ENCODE measurements at regions not wholly inside any gene's neighbourhood (a gene's known extent, or its start where the extent isn't known, plus 50 kb on each side); places are given as distances from the start of the nearest gene placed in this dataset.

GRCh38 chr7:128145191-128145590 lies 95.9 kb upstream of the LEP start:
- no peak for DNase-seq

- no peak for DNase-seq
Measured at GRCh38 chr7:128146052-128146451, 95.0 kb upstream of the LEP start.

- no peak for DNase-seq
Measured at GRCh38 chr7:128148676-128149075, 92.4 kb upstream of the LEP start.

- DNase-seq = no peak
Measured at GRCh38 chr7:128150223-128150865, 90.7 kb upstream of the LEP start.

GRCh38 chr7:128151635-128152034 lies 89.4 kb upstream of the LEP start:
- no peak for DNase-seq

GRCh38 chr7:128152721-128153120 lies 88.4 kb upstream of the LEP start:
- no peak for DNase-seq

- DNase-seq = no peak
Measured at GRCh38 chr7:128153436-128153835, 87.6 kb upstream of the LEP start.

GRCh38 chr7:128154504-128154903 lies 86.6 kb upstream of the LEP start:
- DNase-seq = no peak

GRCh38 chr7:128155100-128155740 lies 85.9 kb upstream of the LEP start:
- peak in 1 of 58 donors; percentile 12 for DNase-seq

- peak in 2 of 58 donors; percentile 28 to 39 for DNase-seq
Measured at GRCh38 chr7:128157906-128158305, 83.2 kb upstream of the LEP start.

- no peak for DNase-seq
Measured at GRCh38 chr7:128158370-128158769, 82.7 kb upstream of the LEP start.

- no peak for DNase-seq
Measured at GRCh38 chr7:128160296-128160695, 80.8 kb upstream of the LEP start.

GRCh38 chr7:128161466-128162125 lies 79.5 kb upstream of the LEP start:
- DNase-seq = no peak

DNA sequence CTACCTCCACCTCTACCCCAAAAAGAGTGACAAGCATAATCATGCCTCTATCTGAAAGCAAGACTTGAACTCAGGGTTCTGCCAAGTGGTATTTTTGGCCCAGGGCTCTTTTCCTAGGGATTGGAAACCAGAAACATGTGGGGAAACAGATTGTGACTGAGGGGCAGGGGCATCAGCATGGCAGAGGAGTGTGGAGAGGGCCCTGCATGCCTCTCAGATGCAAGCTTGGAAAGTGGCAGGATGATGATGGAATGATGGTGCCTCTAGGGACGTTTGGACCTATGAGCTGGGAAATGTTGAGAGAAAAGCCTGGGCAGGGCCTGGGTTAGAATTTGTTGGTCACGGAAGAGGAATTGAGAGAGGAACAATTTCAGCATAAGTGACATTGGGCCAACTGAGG lies 78.4 kb upstream of the LEP start:
- no peak for DNase-seq

GRCh38 chr7:128163473-128163872 lies 77.6 kb upstream of the LEP start:
- DNase-seq = no peak

DNA sequence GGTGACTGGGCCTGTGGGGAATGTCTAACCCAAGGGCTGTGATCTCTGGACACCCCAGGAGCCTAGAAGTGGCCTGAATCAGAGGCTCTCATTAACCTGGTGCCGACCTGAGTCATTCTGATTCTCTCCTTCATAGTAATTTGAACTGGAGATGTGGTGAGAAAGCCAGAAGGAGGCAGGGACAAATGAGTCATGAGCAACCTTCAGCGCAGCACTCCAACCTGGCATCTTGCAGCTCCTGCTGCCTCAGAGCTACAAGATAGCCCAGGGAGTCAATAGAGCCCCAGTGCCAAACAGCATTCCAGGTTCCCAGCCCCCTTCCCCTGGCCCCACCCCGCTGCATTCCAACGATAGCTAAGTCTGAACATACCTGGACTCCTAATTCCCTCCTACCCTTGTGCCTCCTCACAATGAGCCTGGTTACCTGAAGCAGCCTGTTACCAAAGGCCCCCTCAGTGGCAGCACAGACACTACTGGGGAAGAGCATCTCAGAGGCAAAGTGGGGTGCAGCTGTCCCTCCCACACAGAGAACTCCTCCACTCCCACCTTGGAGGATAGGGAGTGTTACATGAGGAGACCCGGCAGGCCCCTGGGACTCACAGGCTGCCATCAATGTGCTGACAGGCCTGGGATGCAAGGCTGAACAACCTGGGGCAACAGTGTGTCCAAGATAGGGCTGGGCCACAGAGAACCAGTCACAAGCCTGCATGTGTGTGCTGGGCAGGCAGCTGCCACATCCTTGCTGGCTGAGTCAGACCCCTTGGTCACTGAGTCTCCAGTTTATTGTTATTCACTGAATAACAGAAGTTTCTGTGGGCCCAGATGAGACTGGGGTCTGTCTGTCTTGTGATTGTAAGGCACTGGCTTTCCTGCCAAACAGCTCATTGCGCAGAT lies 76.8 kb upstream of the LEP start:
- peak in 3 of 58 donors; percentile 17 to 34 (median 19) for DNase-seq

DNA sequence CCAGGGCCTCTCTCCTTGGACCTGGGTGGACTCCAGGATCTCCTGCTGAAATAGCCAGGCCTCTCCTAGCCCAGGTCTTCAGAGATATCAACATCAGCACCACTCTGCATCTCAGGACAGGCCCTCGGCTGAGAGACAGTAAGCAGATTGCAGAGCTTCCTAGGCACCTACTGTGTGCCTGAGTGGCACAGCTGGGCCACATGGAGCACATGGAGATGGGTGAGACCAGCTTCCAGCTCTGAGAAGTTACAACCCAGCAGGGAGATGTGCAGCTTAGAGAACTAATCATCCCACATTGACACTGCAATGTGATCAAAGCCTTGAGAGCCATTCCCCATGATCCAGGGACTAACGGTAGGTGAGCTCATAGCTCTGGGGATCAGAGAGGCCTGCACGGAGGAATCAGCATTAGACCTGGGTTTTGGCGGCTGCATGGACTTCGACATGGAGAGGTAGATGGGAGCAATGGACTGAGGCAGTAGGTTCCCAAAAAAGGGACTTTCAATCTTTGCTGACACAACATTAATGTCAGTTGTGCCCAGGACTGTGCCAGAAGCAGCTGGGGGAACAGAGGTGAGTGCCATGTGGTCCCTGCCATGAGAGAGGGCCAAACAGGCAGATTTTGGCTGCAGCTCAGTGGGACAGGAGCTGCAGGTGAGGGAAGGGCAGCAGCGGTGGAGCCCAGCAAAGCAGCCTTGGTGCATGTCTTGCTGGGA lies 76.0 kb upstream of the LEP start:
- DNase-seq = no peak

DNA sequence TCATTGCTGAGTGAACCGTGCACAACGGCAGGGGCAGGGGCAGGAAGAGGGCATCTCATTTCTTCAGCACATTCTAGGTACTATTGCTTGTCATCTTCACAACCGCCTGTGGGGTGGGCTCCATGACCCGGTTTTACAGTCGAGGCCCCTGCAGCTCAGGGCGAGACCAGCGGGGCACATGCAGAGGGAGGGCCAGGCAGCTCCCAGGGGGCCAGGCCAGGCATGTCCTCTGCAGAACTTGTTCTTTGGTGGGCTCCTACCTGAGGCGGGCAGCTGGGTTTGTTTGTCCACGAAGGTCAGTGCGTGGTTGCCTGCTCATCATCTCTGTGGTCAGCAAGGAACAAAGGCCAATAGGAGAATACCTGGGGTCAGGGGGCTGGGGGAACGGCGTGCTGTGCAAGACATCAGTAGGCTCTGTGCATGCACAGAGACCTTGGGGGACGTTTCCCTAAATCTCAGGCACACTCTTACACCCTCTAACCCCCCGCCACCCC lies 75.1 kb upstream of the LEP start:
- DNase-seq = no peak

DNA sequence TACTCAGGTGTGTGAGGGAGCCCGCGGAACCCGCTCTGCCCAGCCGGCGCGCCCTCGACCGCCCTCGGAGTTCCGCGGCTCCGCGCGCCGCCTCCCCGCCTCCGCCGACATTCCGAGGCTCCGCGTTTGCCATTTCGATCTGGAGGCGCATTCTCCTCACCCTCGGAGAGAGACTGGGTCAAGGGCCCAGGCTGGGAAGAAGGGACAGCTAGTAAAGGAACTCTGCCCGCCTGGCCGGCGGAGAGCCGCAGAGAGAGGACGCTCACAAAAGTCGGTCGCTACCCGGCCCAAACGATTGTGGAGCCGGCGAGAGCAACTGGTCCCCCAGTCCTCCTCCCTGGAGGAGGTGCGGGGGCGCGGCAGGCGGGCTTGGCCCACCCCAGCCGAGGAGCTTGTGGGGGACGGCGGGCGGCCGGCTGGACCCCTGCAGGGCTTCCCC lies 74.5 kb upstream of the LEP start:
- DNase-seq = peak in 3 of 58 donors; percentile 27 to 42 (median 38)

DNA sequence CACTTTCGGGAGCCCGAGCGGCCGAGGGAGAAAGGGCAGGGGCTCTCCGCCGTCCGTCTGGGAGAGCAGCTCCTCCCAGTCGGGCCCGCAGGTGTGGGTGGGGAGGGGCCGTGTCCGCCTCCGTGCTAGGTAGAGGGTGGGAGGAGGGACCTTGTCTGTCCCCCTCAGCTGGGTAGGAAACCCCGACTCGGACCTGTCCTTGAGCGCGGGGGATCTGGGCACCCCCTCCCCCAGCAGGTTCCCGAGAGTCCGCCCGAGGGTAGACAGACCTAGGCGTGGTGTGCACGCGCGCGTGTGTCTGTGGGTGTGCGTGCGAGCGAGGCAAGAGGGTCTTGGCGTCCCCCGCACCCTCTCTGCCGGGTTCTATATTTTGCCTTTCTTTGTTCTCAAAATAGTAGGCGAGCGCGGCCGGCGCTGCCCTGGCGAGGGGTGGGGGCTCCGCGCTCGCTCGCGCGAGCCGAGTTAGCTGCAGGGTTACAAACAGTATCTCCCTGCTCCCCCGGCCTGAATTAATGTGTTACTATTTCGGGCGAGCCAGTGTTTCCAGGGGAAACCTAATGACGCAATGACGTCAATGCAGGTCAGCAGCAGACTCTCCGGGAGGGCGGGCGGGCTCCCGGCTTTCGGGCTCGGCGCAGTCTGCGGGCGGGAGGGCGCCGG lies 73.9 kb upstream of the LEP start:
- peak in 34 of 58 donors; percentile 10 to 78 (median 46) for DNase-seq

Measured in anterior cingulate cortex (tissue), 58 donors.